ENCODE measurements at regions not wholly inside any gene's neighbourhood (a gene's known extent, or its start where the extent isn't known, plus 50 kb on each side); places are given as distances from the start of the nearest gene placed in this dataset.

GRCh38 chr7:16978358-16979244 is 96.8 kb upstream of the AGR3 start:
- DNase-seq (ENCODE audit: low spot score): peak; percentile 27

DNA sequence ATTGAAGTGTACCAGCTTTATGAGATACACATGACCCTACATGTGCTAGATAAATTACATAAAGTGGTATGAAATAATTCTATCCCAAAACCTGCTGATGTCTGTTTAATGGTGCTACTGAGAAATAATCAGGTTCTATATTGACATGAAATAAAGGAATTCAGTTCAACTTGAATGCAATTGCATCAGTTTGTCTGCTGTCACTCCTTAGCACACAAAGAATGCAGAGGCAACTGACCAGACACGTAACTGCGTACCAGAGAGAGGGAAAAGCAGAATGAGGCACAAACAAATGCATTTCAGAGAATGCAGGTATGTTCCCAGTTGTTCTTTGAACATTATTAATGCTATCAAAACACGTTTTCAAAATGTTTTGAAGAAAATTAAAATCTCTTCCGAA is 98.8 kb upstream of the AGR3 start:
- no peak for DNase-seq (ENCODE audit: low spot score)

GRCh38 chr7:16982640-16983350 is 101.0 kb upstream of the AGR3 start:
- no peak for DNase-seq (ENCODE audit: low spot score)

- no peak for DNase-seq (ENCODE audit: low spot score)
Observed at GRCh38 chr7:16984375-16984774, 102.6 kb upstream of the AGR3 start.

GRCh38 chr7:16985621-16986020 is 103.8 kb upstream of the AGR3 start:
- no peak for DNase-seq (ENCODE audit: low spot score)

DNA sequence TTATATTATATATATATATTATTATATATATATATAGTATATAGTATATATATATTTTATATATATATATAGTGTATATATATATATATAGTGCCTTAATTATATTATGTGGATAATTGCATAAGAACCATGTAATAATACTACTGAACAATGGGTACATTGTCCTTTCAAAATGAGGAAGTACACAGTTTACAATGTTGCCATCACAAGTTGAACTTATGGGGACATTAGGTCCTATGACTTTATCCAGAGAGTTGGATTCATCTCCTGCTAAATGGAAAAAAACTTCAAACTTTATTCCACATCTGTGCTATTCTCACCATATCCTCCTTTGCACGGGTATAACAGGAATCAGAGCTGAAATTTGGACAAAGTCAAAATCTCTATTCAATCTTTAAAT is 105.0 kb upstream of the AGR3 start:
- no peak for DNase-seq (ENCODE audit: low spot score)

GRCh38 chr7:16989811-16990413 is 108.1 kb upstream of the AGR3 start:
- DNase-seq (ENCODE audit: low spot score): peak; percentile 24

DNA sequence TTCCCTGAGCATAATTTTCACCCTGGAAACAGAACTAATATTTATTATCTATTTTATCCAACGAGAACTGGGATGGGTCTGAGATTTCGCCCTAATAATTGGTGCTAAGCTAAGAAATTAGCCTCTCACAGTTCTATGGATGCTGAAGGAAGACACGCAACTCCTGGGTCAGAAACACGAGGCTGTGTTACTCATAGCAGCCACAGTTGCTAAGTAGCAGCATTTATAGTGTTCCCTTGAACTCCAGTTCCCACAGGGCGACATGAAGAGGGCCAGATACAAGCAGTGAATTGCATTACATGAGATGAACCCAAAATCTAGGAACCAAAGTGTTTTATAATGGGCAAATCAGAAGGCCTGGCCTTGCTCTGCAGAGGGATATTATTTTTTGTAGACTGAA is 109.8 kb upstream of the AGR3 start:
- no peak for DNase-seq (ENCODE audit: low spot score)

GRCh38 chr7:16993543-16993942 is 111.8 kb upstream of the AGR3 start:
- no peak for DNase-seq (ENCODE audit: low spot score)

GRCh38 chr7:16998481-16999051 is 116.8 kb upstream of the AGR3 start:
- DNase-seq (ENCODE audit: low spot score): no peak

DNA sequence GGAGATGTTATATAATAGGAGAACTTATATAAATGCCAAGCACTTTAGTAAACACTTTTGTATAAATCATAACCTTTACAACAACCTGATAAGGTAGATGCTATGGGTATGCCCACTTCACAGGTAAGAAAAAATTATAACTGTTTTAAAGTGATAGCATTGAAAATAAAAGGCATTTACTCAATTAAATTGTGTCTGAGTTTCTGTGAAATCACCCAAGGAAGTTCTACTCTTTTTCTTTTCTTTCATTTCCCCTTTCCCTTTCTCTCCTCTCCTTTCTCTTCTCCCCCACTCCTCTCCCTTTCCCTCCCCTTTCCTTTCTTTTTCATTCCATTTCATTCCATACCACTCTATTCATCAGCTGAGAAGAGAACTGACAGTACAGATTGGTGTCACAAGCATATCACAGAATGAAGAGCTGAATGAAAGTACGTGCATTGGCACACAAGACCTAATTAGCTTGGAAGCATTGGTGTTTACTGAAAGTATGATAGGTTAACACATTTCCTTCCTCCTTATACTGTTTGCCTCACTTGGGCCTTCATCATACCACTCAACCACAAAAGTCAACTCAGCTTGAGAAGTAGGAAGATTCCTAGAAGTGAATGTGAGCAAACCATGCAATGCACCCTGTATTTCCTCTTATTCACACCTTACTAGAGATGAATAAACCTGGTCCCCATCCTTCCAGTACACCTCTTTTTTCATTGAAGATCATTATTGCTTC is 117.9 kb upstream of the AGR3 start:
- no peak for DNase-seq (ENCODE audit: low spot score)

DNA sequence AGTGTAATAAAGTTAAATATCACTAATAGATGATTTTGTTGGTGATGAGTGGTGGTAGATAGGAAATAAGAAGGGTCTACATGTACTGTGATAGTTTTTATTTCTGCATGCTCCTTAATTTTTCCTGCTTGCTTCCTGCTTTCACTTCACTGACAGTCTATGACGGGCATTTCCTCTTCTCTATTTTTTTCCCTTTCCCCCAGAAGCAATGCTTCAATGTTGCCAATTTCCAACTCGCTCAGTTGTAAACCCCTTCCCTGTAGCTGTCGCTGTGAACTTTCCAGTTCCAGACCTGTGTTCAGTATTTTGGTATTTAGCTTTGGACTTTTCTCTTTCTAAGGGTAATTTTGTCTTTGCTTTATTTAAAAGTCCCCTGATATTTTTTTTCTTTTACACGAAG is 123.5 kb upstream of the AGR3 start:
- DNase-seq (ENCODE audit: low spot score): no peak

GRCh38 chr7:17007841-17008240 is 126.1 kb upstream of the AGR3 start:
- no peak for DNase-seq (ENCODE audit: low spot score)

GRCh38 chr7:17009007-17009719 is 127.4 kb upstream of the AGR3 start:
- DNase-seq (ENCODE audit: low spot score): no peak

- no peak for DNase-seq (ENCODE audit: low spot score)
Observed at GRCh38 chr7:17009933-17010332, 128.2 kb upstream of the AGR3 start.

- no peak for DNase-seq (ENCODE audit: low spot score)
Observed at GRCh38 chr7:17010637-17011300, 129.0 kb upstream of the AGR3 start.

- DNase-seq (ENCODE audit: low spot score): no peak
Observed at GRCh38 chr7:17013204-17013603, 131.4 kb upstream of the AGR3 start.

DNA sequence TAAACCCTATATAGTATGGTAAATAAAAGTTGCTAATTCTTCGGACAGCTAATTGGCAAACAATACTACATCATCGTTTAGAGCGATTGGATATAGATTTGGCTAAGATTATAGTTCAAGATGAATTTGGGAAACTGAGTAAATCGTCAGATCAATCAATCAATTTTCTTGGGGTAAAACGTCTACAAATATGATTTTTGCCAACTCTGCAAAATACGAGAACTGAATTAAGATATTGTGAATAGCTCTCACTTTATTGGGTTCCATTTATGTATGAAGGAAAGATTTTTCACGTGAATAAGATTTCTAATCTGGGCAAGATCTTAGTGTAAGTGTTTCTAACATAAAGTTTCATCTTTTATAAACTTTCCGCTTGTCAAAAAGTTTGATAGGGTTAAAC is 132.9 kb upstream of the AGR3 start:
- no peak for DNase-seq (ENCODE audit: low spot score)

DNA sequence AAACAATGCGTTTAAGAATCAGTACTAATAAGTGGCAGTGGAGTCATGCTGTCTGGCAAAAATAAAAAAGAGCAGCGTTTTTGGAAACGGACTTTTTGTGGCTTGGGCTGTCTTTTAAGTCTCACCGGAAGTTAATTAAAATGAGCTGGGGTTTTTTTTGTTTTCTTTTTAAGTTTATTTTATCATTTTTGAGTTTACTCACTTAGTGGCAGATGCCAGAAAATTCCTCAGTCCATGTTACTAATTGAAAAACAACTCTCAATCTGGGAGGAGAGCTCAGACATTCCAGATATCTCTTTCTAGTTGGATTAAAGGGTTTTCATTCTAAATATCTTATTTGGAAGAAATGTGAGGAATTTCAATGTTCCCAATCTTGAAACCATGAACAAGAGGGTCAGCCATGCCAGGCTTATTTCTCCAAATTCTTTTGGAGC is 133.8 kb upstream of the AGR3 start:
- DNase-seq (ENCODE audit: low spot score): peak; percentile 6

DNA sequence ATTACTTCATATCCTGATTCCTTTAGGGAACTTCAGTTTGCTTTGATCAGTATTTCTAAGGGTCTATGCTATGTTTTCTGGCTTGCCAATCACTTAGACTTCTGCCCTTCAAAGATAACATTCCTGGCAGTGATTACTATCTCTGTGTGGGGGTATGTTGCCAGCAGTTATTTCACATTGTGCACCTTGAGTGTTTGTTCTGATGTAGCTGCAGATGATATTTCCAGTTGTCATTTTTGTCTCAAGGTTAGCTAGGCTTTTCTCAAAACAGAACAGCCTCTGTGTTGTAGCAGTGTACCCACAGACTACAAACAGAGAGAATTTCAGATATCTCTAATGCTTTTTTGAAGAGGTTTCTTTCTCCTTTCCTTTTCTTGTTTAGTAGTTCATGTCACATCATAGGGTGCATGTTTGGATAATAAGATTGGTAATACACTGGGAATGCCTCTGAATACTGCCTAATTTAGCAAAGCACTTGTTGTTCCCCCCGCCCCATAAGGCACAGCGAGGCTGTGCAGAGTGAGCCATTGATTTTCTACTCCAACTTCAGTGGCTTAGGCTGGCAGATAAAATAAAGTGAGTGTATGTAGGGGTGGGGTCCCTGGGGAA is 134.7 kb upstream of the AGR3 start:
- no peak for DNase-seq (ENCODE audit: low spot score)

All from hepatic stellate cell (primary cell).